GM18519 (cell line): ENCODE measurements at regions not wholly inside any gene's neighbourhood (a gene's known extent, or its start where the extent isn't known, plus 50 kb on each side); places are given as distances from the start of the nearest gene placed in this dataset.
"Not testable (repeated sequence)": the region's sequence is repeated elsewhere in the genome, so short reads cannot be mapped to it uniquely, and the experiment has no call there.

Source experiments
- ATAC-seq: cut with Tn5 transposase; IDR thresholded peaks from one replicate; pipeline ENCODE4 v1.9.1; 2021; ENCODE audit warnings: mild to moderate bottlenecking, moderate library complexity; ENCODE audit not compliant: unreplicated experiment, low FRiP score

GRCh38 chr5:56412601-56413379, 179.7 kb upstream of the ANKRD55 start:
- peak; percentile 73 for ATAC-seq

- ATAC-seq = no peak
These were observed 177.6 kb upstream of the ANKRD55 start for GRCh38 chr5:56410696-56411095.

DNA sequence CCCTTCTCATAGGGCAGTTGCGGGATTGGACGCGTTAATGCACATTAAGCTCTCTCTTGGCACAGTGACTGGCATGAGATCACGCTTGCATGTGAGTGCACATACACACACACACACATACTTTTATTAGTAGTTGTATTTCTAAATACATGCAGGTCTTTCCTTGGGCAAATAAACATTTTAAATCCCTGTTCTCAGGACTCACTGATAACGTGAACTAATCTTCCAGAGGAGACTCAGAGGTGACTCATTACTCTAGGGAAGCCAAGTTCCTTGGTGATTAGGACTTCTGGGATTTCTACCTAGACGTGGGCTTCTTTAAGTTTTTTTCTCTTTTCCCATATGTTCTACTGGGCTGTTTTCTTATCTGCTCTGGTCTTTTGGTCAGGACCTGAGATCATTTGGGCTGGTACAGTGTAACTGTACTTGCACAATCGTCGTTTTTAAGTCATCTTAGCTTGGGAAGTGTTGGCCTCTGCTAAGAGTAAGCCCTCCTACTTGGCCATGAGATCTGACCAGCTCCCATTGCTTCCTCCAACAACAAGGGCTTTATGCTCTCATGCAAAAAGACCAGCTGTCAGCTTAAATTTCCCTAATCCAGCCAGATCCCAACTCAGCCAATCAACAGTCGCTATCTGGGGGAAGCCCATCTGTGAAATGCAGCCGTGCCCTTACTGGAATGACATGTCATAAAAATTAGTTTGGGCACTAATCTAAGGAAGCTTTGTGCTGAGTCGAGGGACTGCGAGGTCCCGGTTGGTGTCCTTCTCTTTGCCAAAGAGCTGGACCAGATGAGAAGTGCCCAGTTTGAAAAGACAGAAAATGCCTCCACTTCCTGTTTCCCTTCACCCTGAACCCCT, 176.4 kb upstream of the ANKRD55 start:
- ATAC-seq = no peak

DNA sequence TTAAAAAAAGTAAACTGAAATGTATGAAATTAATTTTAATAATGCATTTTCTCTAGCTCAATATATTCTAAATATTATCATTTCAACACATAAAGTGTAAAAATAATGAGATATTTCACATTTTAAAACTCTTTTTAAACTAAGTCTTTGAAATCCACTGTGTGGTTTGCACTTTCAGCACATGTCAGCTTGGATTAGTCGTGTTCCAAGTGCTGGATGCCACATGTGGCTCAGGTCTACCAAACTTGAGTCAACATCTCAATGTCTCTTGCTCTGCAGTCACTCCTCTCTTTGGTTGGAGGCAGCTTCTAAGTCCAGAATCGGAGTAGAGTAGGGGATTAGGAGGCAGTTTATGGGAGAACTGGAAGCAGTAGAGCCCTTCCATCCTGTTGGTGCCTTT, 173.7 kb upstream of the ANKRD55 start:
- ATAC-seq = no peak

- ATAC-seq = no peak
These were observed 173.1 kb upstream of the ANKRD55 start for GRCh38 chr5:56406221-56406620.

DNA sequence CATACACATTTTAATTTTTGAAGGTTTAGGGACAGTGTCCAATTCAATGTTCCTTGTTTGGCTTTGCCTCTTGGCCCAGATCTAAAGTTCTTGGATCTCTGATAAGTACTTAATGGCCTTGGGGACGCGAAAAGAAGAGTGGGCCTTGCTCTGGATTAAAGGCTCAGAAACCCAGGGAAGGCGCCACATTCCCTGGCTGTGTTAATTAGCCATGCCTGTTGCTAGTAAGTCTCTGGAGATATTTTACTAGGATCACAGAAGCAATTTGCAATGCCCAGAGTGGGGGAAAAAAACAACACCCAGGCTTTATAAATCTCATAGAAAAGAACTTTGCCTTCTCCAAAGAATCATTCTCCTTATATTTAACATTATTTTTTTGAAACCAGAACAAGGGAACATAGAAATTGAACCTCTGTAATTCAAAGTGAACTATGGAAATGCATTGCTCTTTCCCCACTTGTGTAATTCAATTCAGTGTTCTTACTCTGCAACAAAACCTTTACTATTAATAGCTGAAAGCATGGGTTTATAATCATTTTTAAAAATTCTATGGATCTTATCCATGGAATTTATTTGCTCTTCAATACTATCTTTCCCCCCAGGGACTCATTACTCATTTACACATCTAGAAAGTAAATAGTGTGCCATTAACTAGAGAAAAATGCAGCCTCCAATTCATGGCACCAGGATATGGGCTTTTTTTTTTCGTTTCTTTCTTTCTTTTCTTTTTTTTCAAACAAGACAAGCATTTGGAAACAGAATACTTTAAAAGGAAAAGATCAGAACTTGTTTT, 172.2 kb upstream of the ANKRD55 start:
- no peak for ATAC-seq

- ATAC-seq = no peak
These were observed 169.4 kb upstream of the ANKRD55 start for GRCh38 chr5:56402266-56403220.

DNA sequence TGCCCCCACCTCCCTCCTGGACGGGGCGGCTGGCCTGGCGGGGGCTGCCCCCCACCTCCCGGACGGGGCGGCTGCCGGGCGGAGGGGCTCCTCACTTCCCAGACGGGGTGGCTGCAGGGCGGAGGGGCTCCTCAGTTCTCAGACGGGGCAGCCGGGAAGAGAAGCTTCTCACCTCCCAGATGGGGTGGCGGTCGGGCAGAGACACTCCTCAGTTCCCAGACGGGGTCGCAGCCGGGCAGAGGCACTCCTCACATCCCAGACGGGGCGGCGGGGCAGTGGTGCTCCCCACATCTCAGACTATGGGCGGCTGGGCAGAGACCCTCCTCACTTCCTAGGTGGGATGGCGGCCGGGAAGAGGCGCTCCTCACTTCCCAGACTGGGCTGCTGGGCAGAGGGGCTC, 164.7 kb upstream of the ANKRD55 start:
- not testable (repeated sequence) for ATAC-seq

GRCh38 chr5:56396634-56397033, 163.5 kb upstream of the ANKRD55 start:
- ATAC-seq = no peak

- ATAC-seq = no peak
These were observed 156.1 kb upstream of the ANKRD55 start for GRCh38 chr5:56389261-56389660.

GRCh38 chr5:56388229-56388985, 155.3 kb upstream of the ANKRD55 start:
- ATAC-seq = no peak

- no peak for ATAC-seq
These were observed 152.9 kb upstream of the ANKRD55 start for GRCh38 chr5:56386046-56386445.

- ATAC-seq = no peak
These were observed 151.1 kb upstream of the ANKRD55 start for GRCh38 chr5:56384186-56384585.

DNA sequence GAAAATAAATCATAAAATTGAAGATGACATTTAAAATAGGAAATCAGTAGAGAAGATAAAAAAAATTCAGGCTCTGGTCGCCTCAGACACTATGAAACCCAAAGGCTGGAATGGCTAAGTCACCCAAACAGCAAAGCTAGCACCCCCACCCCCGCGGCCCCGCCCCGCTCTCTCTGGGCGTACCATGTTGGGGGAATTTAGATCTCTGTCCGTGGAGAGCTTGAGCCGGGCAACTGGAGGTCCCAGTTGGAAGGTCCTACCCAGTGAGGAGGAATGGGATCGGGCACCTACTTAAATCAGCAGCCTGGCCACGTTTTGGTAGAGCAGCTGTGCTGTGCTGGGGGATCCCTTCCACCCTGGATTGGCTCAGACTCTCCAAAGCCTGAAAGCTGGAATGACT, 150.6 kb upstream of the ANKRD55 start:
- no peak for ATAC-seq

- no peak for ATAC-seq
These were observed 149.8 kb upstream of the ANKRD55 start for GRCh38 chr5:56382896-56383295.

- no peak for ATAC-seq
These were observed 144.4 kb upstream of the ANKRD55 start for GRCh38 chr5:56377573-56377972.

DNA sequence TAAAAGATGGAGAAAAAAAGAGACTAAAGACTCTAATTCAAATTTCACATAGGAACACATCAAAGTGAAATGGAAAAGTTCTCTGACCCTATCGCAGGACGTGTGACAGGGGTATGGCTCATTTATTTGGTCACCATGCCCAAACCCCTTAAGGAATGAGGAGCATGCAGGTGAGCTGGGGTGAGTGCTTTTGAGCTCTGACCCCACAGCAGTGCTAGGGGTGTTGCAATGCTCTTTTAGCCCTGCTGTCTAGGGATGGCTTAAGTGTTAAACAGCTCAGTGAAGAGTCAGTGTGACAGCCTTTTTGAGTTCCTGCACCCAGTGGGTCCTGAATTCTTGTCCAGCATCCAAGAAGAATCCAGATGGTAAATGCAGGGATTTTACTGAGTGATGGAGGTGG, 143.0 kb upstream of the ANKRD55 start:
- ATAC-seq = no peak

DNA sequence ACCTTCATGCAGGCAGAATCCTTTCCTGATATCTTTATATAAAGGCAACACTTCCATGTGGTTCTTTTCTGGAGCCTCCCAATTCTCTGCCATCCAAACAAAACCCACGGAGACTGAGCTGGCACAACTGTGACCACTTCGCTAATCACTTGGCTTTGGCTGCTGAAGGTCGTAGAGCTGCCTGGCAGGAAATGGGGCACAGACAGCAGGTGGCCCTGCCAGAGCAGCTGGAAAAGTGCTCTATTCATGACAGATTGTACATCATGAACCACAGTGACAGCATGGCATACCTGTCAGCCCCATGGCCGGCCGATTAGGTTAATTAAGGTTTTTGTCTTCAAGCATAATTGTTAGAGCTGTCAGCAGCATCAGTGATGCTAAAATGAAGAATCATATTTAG, 141.9 kb upstream of the ANKRD55 start:
- ATAC-seq = no peak

DNA sequence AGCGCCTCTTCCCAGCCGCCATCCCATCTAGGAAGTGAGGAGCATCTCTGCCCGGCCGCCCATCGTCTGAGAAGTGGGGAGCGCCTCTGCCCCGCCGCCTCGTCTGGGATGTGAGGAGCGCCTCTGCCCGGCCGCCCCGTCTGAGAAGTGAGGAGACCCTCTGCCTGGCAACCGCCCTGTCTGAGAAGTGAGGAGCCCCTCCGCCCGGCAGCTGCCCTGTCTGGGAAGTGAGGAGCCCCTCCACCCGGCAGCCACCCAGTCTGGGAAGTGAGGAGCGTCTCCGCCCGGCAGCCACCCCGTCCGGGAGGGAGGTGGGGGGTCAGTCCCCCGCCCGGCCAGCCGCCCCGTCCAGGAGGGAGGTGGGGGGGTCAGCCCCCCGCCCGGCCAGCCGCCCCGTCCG, 139.4 kb upstream of the ANKRD55 start:
- ATAC-seq = not testable (repeated sequence)
